ENCODE measurements at regions not wholly inside any gene's neighbourhood (a gene's known extent, or its start where the extent isn't known, plus 50 kb on each side); places are given as distances from the start of the nearest gene placed in this dataset.
"Not testable (repeated sequence)": the region's sequence is repeated elsewhere in the genome, so short reads cannot be mapped to it uniquely, and the experiment has no call there.

- WGBS = 87% methylated on average over 4 of the region's 4 CpGs
Observed at GRCh38 chr2:11891671-11892440, 145.4 kb downstream of the LPIN1 start.

GRCh38 chr2:11896386-11896785, 150.0 kb downstream of the LPIN1 start:
- Histone ChIP-seq H3K36me3 (no peaks in the 10 kb centered on the region), H3K4me3 (no peak overlapping the region), H3K9me3 (no peaks in the 10 kb centered on the region), H3K4me1 (replicated peaks) (no peaks in the 10 kb centered on the region), H3K27me3 (replicated peaks; ENCODE audit: insufficient read depth) (no peaks in the 10 kb centered on the region), H3K27ac (no peak overlapping the region)
- TF ChIP-seq POLR2AphosphoS5 (IDR thresholded peaks at IDR 0.05) = no peak
- intact Hi-C loops (cut with DNase I) = no loop called here
- DNase-seq (ENCODE audit: low spot score) = no peak
- WGBS = 53% methylated on average over 3 of the region's 3 CpGs

More at GRCh38 chr2:11891671-11892440, 145.4 kb downstream of the LPIN1 start:
- TF ChIP-seq CTCF (IDR thresholded peaks at IDR 0.05) = no peak
- TF ChIP-seq POLR2A (IDR thresholded peaks at IDR 0.05) = no peak
- TF ChIP-seq POLR2AphosphoS5 (IDR thresholded peaks at IDR 0.05) = no peak
- intact Hi-C loops (cut with DNase I) = no loop called here
- Histone ChIP-seq H3K27ac (no peak overlapping the region), H3K4me3 (no peak overlapping the region), H3K4me1 (replicated peaks) (no peaks in the 10 kb centered on the region), H3K27me3 (replicated peaks; ENCODE audit: insufficient read depth) (no peaks in the 10 kb centered on the region), H3K9me3 (no peaks in the 10 kb centered on the region), H3K36me3 (no peaks in the 10 kb centered on the region)
- no peak for DNase-seq (ENCODE audit: low spot score)

GRCh38 chr2:11898576-11898975, 152.1 kb downstream of the LPIN1 start:
- Histone ChIP-seq H3K4me3 (no peak overlapping the region), H3K36me3 (no peaks in the 10 kb centered on the region), H3K4me1 (replicated peaks) (no peaks in the 10 kb centered on the region), H3K27ac (no peak overlapping the region), H3K9me3 (no peaks in the 10 kb centered on the region), H3K27me3 (replicated peaks; ENCODE audit: insufficient read depth) (no peaks in the 10 kb centered on the region)
- intact Hi-C loops (cut with DNase I) = no loop called here
- no peak for TF ChIP-seq POLR2AphosphoS5 (IDR thresholded peaks at IDR 0.05)
- no peak for DNase-seq (ENCODE audit: low spot score)
- WGBS = 78% methylated on average over 3 of the region's 3 CpGs

GRCh38 chr2:11899264-11899818, 152.9 kb downstream of the LPIN1 start:
- Histone ChIP-seq H3K27ac (no peak overlapping the region), H3K9me3 (no peaks in the 10 kb centered on the region), H3K36me3 (no peaks in the 10 kb centered on the region), H3K4me3 (no peak overlapping the region), H3K4me1 (replicated peaks) (no peaks in the 10 kb centered on the region), H3K27me3 (replicated peaks; ENCODE audit: insufficient read depth) (no peaks in the 10 kb centered on the region)
- WGBS = 89% methylated on average over 7 of the region's 7 CpGs
- DNase-seq (ENCODE audit: low spot score) = no peak
- TF ChIP-seq CTCF (IDR thresholded peaks at IDR 0.05) (no peak), POLR2AphosphoS5 (IDR thresholded peaks at IDR 0.05) (no peak), POLR2A (IDR thresholded peaks at IDR 0.05) (no peak)
- intact Hi-C loops (cut with DNase I) = no loop called here

- H3K27me3 ChIP-seq (replicated peaks; ENCODE audit: insufficient read depth); H3K9me3 ChIP-seq; intact Hi-C loops (cut with DNase I); H3K4me3 ChIP-seq; H3K36me3 ChIP-seq; H3K4me1 ChIP-seq (replicated peaks); DNase-seq (ENCODE audit: low spot score); H3K27ac ChIP-seq: not testable (repeated sequence)
- 86% methylated on average over 4 of the region's 4 CpGs for WGBS
Observed at GRCh38 chr2:11900891-11901290, 154.5 kb downstream of the LPIN1 start.

GRCh38 chr2:11901351-11902069, 155.1 kb downstream of the LPIN1 start:
- H3K9me3 ChIP-seq = no peaks in the 10 kb centered on the region
- intact Hi-C loops (cut with DNase I) = no loop called here
- H3K27ac ChIP-seq = no peak overlapping the region

More at GRCh38 chr2:11901351-11902069, 155.1 kb downstream of the LPIN1 start:
- H3K4me3 ChIP-seq = no peak overlapping the region
- no peaks in the 10 kb centered on the region for H3K4me1 ChIP-seq (replicated peaks)
- 95% methylated on average over 16 of the region's 16 CpGs for WGBS
- H3K27me3 ChIP-seq (replicated peaks; ENCODE audit: insufficient read depth) = no peaks in the 10 kb centered on the region
- no peak for DNase-seq (ENCODE audit: low spot score)
- no peaks in the 10 kb centered on the region for H3K36me3 ChIP-seq
- no peak for TF ChIP-seq POLR2A (IDR thresholded peaks at IDR 0.05)
- no peak for TF ChIP-seq POLR2AphosphoS5 (IDR thresholded peaks at IDR 0.05)
- TF ChIP-seq CTCF (IDR thresholded peaks at IDR 0.05) = no peak
